OCI-LY7 (cell line): ENCODE measurements at regions not wholly inside any gene's neighbourhood (a gene's known extent, or its start where the extent isn't known, plus 50 kb on each side); places are given as distances from the start of the nearest gene placed in this dataset.

Source experiments
- BruUV-seq: library from RNA; stranded (reverse); fragments of 400-500 nt; replicated peaks from 2 replicates; lab custom pipeline; 2021; lab: Mats Ljungman, UMichigan
- CTCF ChIA-PET: fragments of 300-600 bp; sonication (Branson Sonifier 250); formaldehyde crosslinking; loops from one replicate; lab custom pipeline; 2022; ENCODE audit warnings: antibody characterized with exemption; ENCODE audit not compliant: unreplicated experiment; lab: Charles Lee
- POLR2A ChIA-PET: fragments of 300-600 bp; sonication (Branson Sonifier 250); formaldehyde crosslinking; loops from one replicate; lab custom pipeline; 2022; ENCODE audit warnings: antibody characterized with exemption; lab: Charles Lee
- DNase-seq: peaks from one replicate; pipeline ENCODE4 v3.0.0-alpha.2; 2015; ENCODE audit warnings: low spot score
- H2AFZ ChIP-seq: fragments of 200-600 bp; sonication (generic), shearing (Covaris generic); 2 replicates; pipeline ENCODE4 v1.6.1; 2014; ENCODE audit warnings: mild to moderate bottlenecking, antibody characterized with exemption, low read length, moderate library complexity
- H3K27ac ChIP-seq: fragments of 200-600 bp; sonication (generic); 2 replicates; pipeline ENCODE4 v1.5.1; 2014; ENCODE audit warnings: mixed run types, low read depth, mild to moderate bottlenecking, moderate library complexity, low read length, inconsistent platforms; ENCODE audit not compliant: poor library complexity, severe bottlenecking
- H3K36me3 ChIP-seq: fragments of 200-600 bp; sonication (generic); 2 replicates; pipeline ENCODE4 v1.6.1; 2014; ENCODE audit warnings: mild to moderate bottlenecking, antibody characterized with exemption, low read length, moderate library complexity, mixed read lengths; ENCODE audit not compliant: insufficient read depth
- H3K4me1 ChIP-seq: fragments of 200-600 bp; sonication (generic); 2 replicates; pipeline ENCODE4 v1.5.1; 2014; ENCODE audit warnings: mild to moderate bottlenecking, low read length; ENCODE audit not compliant: insufficient read depth, poor library complexity, severe bottlenecking
- H3K4me2 ChIP-seq: fragments of 200-600 bp; sonication (generic); 2 replicates; pipeline ENCODE4 v1.6.1; 2014; ENCODE audit warnings: mild to moderate bottlenecking, low read length
- H3K4me3 ChIP-seq: fragments of 200-600 bp; sonication (generic); 2 replicates; pipeline ENCODE4 v1.5.1; 2014; ENCODE audit warnings: mild to moderate bottlenecking, low read depth, low read length; ENCODE audit not compliant: poor library complexity, severe bottlenecking
- H3K79me2 ChIP-seq: fragments of 200-600 bp; sonication (generic); 2 replicates; pipeline ENCODE4 v1.6.1; 2016; ENCODE audit warnings: low read depth, mild to moderate bottlenecking, low read length, moderate library complexity, mixed read lengths; ENCODE audit not compliant: insufficient read depth
- H3K9me2 ChIP-seq: fragments of 200-600 bp; sonication (generic); 2 replicates; pipeline ENCODE4 v1.6.1; 2016; ENCODE audit warnings: mild to moderate bottlenecking, low read length, mixed read lengths; ENCODE audit not compliant: insufficient read depth
- H3K9me3 ChIP-seq: fragments of 200-600 bp; sonication (generic); 2 replicates; pipeline ENCODE4 v1.6.1; 2014; ENCODE audit warnings: mild to moderate bottlenecking, mixed run types, low read length, mixed read lengths
- H4K20me1 ChIP-seq: fragments of 200-600 bp; sonication (generic); 2 replicates; pipeline ENCODE4 v1.6.1; 2014; ENCODE audit warnings: mild to moderate bottlenecking, antibody characterized with exemption, low read length, moderate library complexity, mixed read lengths; ENCODE audit not compliant: insufficient read depth
- CTCF ChIP-seq: fragments of 200-600 bp; sonication (generic); conservative IDR thresholded peaks from 2 replicates; pipeline ENCODE4 v1.5.1; 2014; ENCODE audit warnings: mild to moderate bottlenecking, antibody characterized with exemption, low read length, moderate library complexity, mixed read lengths
- EZH2phosphoT487 ChIP-seq: fragments of 200-600 bp; sonication (generic); IDR thresholded peaks from 2 replicates; pipeline ENCODE4 v1.6.1; 2018; ENCODE audit warnings: low read depth, borderline replicate concordance, mild to moderate bottlenecking, mixed run types, antibody characterized with exemption, low read length, moderate library complexity, mixed read lengths
- intact Hi-C: fragments of 100-400 bp; cut with micrococcal nuclease; formaldehyde crosslinking; loops from one replicate; pipeline ENCODE4 v1.10.0; 2022; ENCODE audit not compliant: unreplicated experiment

GRCh38 chr12:129959889-129960288, 56.1 kb upstream of the TMEM132D start:
- H3K79me2 ChIP-seq, result no peaks in the 10 kb centered on the region
- no peaks in the 10 kb centered on the region for H3K36me3 ChIP-seq
- no peak overlapping the region for H2AFZ ChIP-seq
- DNase-seq, result no peak
- H3K4me3 ChIP-seq, result no peak overlapping the region
- ChIA-PET POLR2A (no interaction called here), CTCF (no interaction called here)
- H3K9me2 ChIP-seq, result no peaks in the 10 kb centered on the region
- TF ChIP-seq CTCF, result no peak
- no peak for TF ChIP-seq EZH2phosphoT487
- no peak overlapping the region for H3K27ac ChIP-seq
- H3K4me2 ChIP-seq, result no peak overlapping the region
- no TSS peak for BruUV-seq
- intact Hi-C loops, result no loop called here
- no peaks in the 10 kb centered on the region for H3K4me1 ChIP-seq
- no peaks in the 10 kb centered on the region for H4K20me1 ChIP-seq
- H3K9me3 ChIP-seq, result no peaks in the 10 kb centered on the region

DNA sequence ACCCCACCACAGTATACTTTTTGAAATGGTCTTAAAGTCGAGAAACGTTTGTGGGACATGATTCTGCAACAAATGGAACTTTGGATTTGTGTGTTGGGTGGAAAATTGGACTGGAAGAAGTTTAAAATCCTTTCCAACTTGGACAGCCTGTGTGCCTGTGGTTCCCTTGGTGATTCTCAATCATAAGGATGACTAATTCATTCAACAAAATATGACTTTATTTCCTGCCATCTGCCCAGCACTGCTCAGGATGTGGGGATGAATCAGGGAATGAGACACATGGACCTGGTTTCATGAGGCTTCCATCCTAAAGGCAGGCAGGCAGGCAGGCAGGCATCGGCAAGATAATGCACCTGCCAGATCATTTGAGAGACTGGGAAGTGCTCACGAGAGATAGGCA, 57.3 kb upstream of the TMEM132D start:
- no peak overlapping the region for H2AFZ ChIP-seq
- no peaks in the 10 kb centered on the region for H3K79me2 ChIP-seq
- no peak overlapping the region for H3K4me3 ChIP-seq
- BruUV-seq, result no TSS peak
- ChIA-PET CTCF (no interaction called here), POLR2A (interaction anchor here (0.7 kb wide), 1 partner anchor 451 kb away, joined by 3 read pairs; no protein-coding TSS in a partner anchor)
- DNase-seq, result no peak
- H4K20me1 ChIP-seq, result no peaks in the 10 kb centered on the region
- no peak overlapping the region for H3K27ac ChIP-seq
- H3K9me2 ChIP-seq, result no peaks in the 10 kb centered on the region
- H3K4me1 ChIP-seq, result no peaks in the 10 kb centered on the region
- no peaks in the 10 kb centered on the region for H3K36me3 ChIP-seq
- no peaks in the 10 kb centered on the region for H3K9me3 ChIP-seq
- intact Hi-C loops, result no loop called here
- TF ChIP-seq CTCF (no peak), EZH2phosphoT487 (no peak)
- no peak overlapping the region for H3K4me2 ChIP-seq

DNA sequence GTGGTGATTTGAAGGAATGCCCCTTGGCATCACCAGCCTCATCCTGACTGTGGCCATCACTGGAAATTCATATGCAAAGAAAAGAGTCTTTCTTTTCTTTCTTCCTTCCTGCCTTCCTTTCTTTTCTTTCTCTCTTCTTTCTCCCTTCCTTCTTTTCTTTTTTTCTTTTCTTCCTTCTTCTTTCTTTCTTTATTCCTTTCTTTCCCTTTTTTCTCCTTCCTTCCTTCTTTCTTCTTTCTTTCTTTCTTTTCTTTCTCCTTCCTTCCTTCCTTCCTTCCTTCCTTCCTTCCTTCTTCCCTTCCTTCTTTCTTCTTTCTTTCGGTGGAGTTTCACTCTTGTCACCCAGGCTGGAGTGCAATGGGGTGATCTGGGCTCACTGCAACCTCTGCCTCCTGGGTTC, 58.0 kb upstream of the TMEM132D start:
- Histone ChIP-seq H3K36me3 (no peaks in the 10 kb centered on the region), H3K27ac (no peak overlapping the region), H3K4me1 (no peaks in the 10 kb centered on the region), H4K20me1 (no peaks in the 10 kb centered on the region), H3K4me3 (no peak overlapping the region), H2AFZ (no peak overlapping the region), H3K9me2 (no peaks in the 10 kb centered on the region), H3K9me3 (no peaks in the 10 kb centered on the region), H3K79me2 (no peaks in the 10 kb centered on the region), H3K4me2 (no peak overlapping the region)
- DNase-seq, result no peak
- POLR2A ChIA-PET, result no interaction called here
- TF ChIP-seq EZH2phosphoT487 (no peak), CTCF (no peak)
- intact Hi-C loops, result no loop called here
- BruUV-seq, result no TSS peak
- CTCF ChIA-PET, result no interaction called here
